Subcutaneous abdominal adipose tissue (tissue), 5 donors: ENCODE measurements at regions not wholly inside any gene's neighbourhood (a gene's known extent, or its start where the extent isn't known, plus 50 kb on each side); places are given as distances from the start of the nearest gene placed in this dataset.

Experiments used
- H3K27ac ChIP-seq: one replicate; pipeline ENCODE4 v1.7.0; 2013; ENCODE audit warnings: low read depth, mild to moderate bottlenecking, inconsistent platforms, low read length, moderate library complexity
- H3K27me3 ChIP-seq, 5 donors: one replicate each; pipeline ENCODE4 v1.7.0; 2013; ENCODE audit warnings: low read length in 5 of 5, inconsistent platforms in 1 of 5; ENCODE audit not compliant: control insufficient read depth in 5 of 5, insufficient read depth in 4 of 5
- H3K36me3 ChIP-seq, 5 donors: one replicate each; pipeline ENCODE4 v1.7.0; 2013; ENCODE audit warnings: low read length in 5 of 5; ENCODE audit not compliant: control insufficient read depth in 5 of 5, insufficient read depth in 5 of 5
- H3K4me1 ChIP-seq, 5 donors: one replicate each; pipeline ENCODE4 v1.7.0; 2013; ENCODE audit warnings: low read length in 5 of 5, mild to moderate bottlenecking in 3 of 5, moderate library complexity in 1 of 5; ENCODE audit not compliant: control insufficient read depth in 5 of 5, insufficient read depth in 5 of 5
- H3K4me3 ChIP-seq, 5 donors: one replicate each; pipeline ENCODE4 v1.7.0; 2013; ENCODE audit warnings: low read length in 5 of 5, low read depth in 1 of 5
- H3K9ac ChIP-seq, 5 donors: one replicate each; pipeline ENCODE4 v1.7.0; 2013; ENCODE audit warnings: low read length in 5 of 5, mild to moderate bottlenecking in 4 of 5, moderate library complexity in 3 of 5
- H3K9me3 ChIP-seq, 5 donors: one replicate each; pipeline ENCODE4 v1.7.0; 2013; ENCODE audit warnings: low read length in 5 of 5; ENCODE audit not compliant: control insufficient read depth in 5 of 5
- donor health status: healthy.
- donor health status: healthy.
- donor health status: healthy.
- donor health status: healthy.
- donor health status: healthy.

- no peak overlapping the region for H3K4me3 ChIP-seq
- no peak overlapping the region for H3K27ac ChIP-seq
- H3K4me1 ChIP-seq: no peaks in the 10 kb centered on the region
- peaks cover 0 to 6% (median 0%) of the 10 kb centered on the region in 5 donors for H3K9me3 ChIP-seq
- no peaks in the 10 kb centered on the region for H3K36me3 ChIP-seq
- H3K27me3 ChIP-seq: no peaks in the 10 kb centered on the region
- H3K9ac ChIP-seq: no peak overlapping the region
Measured at GRCh38 chr5:125965577-125965976, 457.6 kb upstream of the GRAMD2B start.

DNA sequence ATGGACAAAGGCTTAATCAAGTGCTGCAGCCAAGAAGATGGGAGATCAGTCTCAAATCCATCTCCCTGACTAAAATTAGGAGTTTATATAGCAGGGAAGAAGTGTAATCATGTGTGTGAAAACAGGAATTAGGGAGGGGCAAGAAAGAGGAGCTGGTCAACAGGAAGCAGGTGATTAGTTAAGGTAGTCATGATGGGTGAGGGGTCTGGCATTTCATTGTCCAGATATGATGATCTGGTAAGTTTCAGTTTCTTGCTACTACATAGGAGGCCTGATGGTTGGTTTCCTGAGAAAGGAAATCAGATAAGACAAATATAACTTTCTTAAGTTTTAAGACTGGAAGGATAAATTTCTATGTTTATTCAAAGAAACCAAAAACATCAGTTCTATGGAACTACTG is 455.6 kb upstream of the GRAMD2B start:
- Histone ChIP-seq H3K9me3 (peaks cover 0 to 6% (median 0%) of the 10 kb centered on the region in 5 donors), H3K36me3 (no peaks in the 10 kb centered on the region), H3K9ac (no peak overlapping the region), H3K4me1 (no peaks in the 10 kb centered on the region), H3K27me3 (no peaks in the 10 kb centered on the region), H3K4me3 (no peak overlapping the region), H3K27ac (no peak overlapping the region)

DNA sequence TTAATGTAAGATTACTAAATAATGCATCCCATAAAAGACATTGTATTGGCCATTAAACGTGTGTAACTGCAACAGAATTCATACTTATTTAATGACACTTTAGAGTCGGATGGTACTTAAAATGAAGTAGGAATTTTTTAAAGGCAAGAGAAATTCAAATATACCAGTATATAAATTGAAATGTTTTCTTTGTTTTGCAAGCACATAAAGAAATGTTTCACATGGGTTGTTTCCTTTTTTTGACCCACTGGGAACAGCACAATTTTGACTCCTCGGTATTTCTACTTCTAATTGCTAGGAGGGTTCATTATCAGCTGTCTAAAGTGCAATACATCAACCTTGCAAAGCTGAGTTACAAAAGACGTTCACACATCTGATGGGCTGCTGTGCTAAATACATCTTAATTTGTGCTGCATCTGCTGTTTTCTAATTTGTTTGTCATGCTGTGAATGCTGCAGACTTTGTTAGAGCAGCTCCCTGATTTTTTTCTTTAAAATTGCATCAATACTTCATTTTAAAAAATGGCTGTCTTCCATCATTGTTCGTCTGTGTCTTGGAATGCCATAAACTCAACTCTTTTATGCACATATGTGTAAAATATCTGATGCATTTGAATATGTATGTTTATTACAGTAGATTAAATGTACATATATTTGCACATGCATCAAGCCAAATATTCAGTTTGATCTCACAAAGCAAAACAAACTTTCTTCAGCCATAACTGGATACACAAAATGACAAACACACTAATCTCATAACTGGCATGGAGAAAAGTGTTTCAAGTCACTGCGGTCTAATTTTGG is 454.0 kb upstream of the GRAMD2B start:
- H3K4me1 ChIP-seq: no peaks in the 10 kb centered on the region
- no peaks in the 10 kb centered on the region for H3K36me3 ChIP-seq
- no peak overlapping the region for H3K4me3 ChIP-seq
- H3K27ac ChIP-seq: no peak overlapping the region
- peaks cover 0 to 6% (median 0%) of the 10 kb centered on the region in 5 donors for H3K9me3 ChIP-seq
- no peaks in the 10 kb centered on the region for H3K27me3 ChIP-seq
- no peak overlapping the region for H3K9ac ChIP-seq

DNA sequence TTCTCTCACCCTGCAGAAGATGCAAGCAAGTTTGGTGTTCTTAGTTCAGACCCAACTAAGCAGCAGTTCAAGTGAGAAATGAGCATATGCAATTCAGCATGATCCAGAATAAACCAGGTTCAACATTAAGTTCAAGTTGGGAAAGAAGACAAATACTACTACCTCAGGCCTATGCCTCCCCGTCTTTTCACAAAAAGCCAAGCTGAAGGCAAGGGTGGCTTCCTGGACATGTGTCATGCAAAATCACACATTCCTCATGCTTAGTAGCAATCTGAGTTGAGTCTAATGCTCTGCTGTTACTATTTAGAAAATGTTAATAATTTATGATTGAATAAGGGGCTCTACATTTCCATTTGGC is 453.4 kb upstream of the GRAMD2B start:
- Histone ChIP-seq H3K36me3 (no peaks in the 10 kb centered on the region), H3K27ac (no peak overlapping the region), H3K4me1 (no peaks in the 10 kb centered on the region), H3K9ac (no peak overlapping the region), H3K4me3 (no peak overlapping the region), H3K27me3 (no peaks in the 10 kb centered on the region), H3K9me3 (peaks cover 0 to 6% (median 0%) of the 10 kb centered on the region in 5 donors)

- H3K9ac ChIP-seq: no peak overlapping the region
- H3K27ac ChIP-seq: no peak overlapping the region
- no peaks in the 10 kb centered on the region for H3K36me3 ChIP-seq
- H3K9me3 ChIP-seq: peaks cover 0 to 6% (median 0%) of the 10 kb centered on the region in 5 donors
- no peaks in the 10 kb centered on the region for H3K27me3 ChIP-seq
- no peaks in the 10 kb centered on the region for H3K4me1 ChIP-seq
- H3K4me3 ChIP-seq: no peak overlapping the region
Measured at GRCh38 chr5:125970631-125971307, 452.4 kb upstream of the GRAMD2B start.

- no peak overlapping the region for H3K27ac ChIP-seq
Measured at GRCh38 chr5:125972706-125973105, 450.5 kb upstream of the GRAMD2B start.

GRCh38 chr5:125974679-125975078 is 448.5 kb upstream of the GRAMD2B start:
- Histone ChIP-seq H3K4me1 (no peaks in the 10 kb centered on the region), H3K4me3 (no peak overlapping the region), H3K27ac (no peak overlapping the region), H3K36me3 (no peaks in the 10 kb centered on the region), H3K9me3 (no peaks in the 10 kb centered on the region), H3K9ac (no peak overlapping the region), H3K27me3 (no peaks in the 10 kb centered on the region)

More at GRCh38 chr5:125972706-125973105, 450.5 kb upstream of the GRAMD2B start:
- H3K9ac ChIP-seq: no peak overlapping the region
- H3K4me1 ChIP-seq: no peaks in the 10 kb centered on the region
- H3K36me3 ChIP-seq: no peaks in the 10 kb centered on the region
- H3K4me3 ChIP-seq: no peak overlapping the region
- H3K9me3 ChIP-seq: no peaks in the 10 kb centered on the region
- H3K27me3 ChIP-seq: no peaks in the 10 kb centered on the region

- H3K36me3 ChIP-seq: no peaks in the 10 kb centered on the region
- H3K9ac ChIP-seq: no peak overlapping the region
- no peaks in the 10 kb centered on the region for H3K4me1 ChIP-seq
- H3K27ac ChIP-seq: no peak overlapping the region
- H3K4me3 ChIP-seq: no peak overlapping the region
- H3K9me3 ChIP-seq: no peaks in the 10 kb centered on the region
- H3K27me3 ChIP-seq: no peaks in the 10 kb centered on the region
Measured at GRCh38 chr5:125976421-125977000, 446.7 kb upstream of the GRAMD2B start.

- H3K4me1 ChIP-seq: no peaks in the 10 kb centered on the region
- H3K9me3 ChIP-seq: no peaks in the 10 kb centered on the region
- no peaks in the 10 kb centered on the region for H3K36me3 ChIP-seq
- no peaks in the 10 kb centered on the region for H3K27me3 ChIP-seq
- no peak overlapping the region for H3K27ac ChIP-seq
- H3K4me3 ChIP-seq: no peak overlapping the region
- H3K9ac ChIP-seq: no peak overlapping the region
Measured at GRCh38 chr5:125978015-125978414, 445.2 kb upstream of the GRAMD2B start.

DNA sequence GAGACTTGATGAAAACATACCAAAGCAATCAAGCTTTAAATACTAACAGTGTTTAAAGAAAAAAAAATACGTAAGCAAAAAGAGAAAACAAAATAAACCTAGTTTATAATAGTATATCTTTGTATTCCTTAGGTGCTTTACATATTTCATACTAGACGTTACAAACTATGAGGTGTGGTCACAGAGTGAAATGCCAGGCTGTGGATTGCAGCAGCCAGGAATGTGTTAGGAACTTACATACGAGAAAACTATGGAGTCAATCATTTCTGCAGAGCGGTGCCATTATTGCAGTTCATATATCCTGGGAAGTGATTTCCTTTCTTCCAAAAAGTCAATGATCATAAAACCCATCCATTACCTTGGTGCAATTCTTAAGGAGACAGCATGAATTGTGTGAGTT is 443.6 kb upstream of the GRAMD2B start:
- Histone ChIP-seq H3K27me3 (no peaks in the 10 kb centered on the region), H3K9me3 (peaks cover 0 to 2% (median 0%) of the 10 kb centered on the region in 5 donors), H3K4me1 (no peaks in the 10 kb centered on the region), H3K4me3 (no peak overlapping the region), H3K36me3 (no peaks in the 10 kb centered on the region), H3K27ac (no peak overlapping the region), H3K9ac (no peak overlapping the region)
